Stimulated activated CD4-positive, alpha-beta T cell treated with anti-CD3 and anti-CD28 coated beads, Interleukin-4, amount 100 ng/mL, for 4 hours (primary cell): ENCODE measurements at regions not wholly inside any gene's neighbourhood (a gene's known extent, or its start where the extent isn't known, plus 50 kb on each side); places are given as distances from the start of the nearest gene placed in this dataset.
"Not testable (repeated sequence)": the region's sequence is repeated elsewhere in the genome, so short reads cannot be mapped to it uniquely, and the experiment has no call there.

Source experiments
- DNase-seq, 2 experiments: peaks; one replicate each; pipeline ENCODE4 v3.0.0-alpha.2; 2020

GRCh38 chr22:47420211-47420610, 657.8 kb downstream of the TBC1D22A start:
- DNase-seq: no peak

GRCh38 chr22:47419239-47419638, 656.8 kb downstream of the TBC1D22A start:
- no peak for DNase-seq

DNA sequence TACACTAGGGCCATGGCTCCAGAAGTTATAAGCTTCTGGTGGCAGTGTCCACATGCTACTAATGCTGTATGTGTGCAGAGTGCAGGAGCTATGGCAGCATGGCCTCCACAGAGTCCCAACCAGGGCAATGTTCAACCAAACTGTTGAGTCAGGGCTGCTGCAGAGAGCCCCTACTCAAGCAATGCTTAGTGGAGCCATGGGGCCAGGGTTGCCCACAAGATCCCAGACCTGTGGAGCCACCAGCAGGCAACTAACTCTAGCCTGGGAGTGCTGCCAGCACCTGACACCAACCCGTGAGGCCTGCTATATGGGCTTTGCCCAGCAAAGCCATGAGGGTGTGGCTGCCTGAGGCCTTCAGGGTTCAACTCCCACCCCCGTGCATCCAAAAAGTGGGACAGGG, 655.2 kb downstream of the TBC1D22A start:
- DNase-seq: no peak

GRCh38 chr22:47411006-47411405, 648.6 kb downstream of the TBC1D22A start:
- DNase-seq: no peak

GRCh38 chr22:47409539-47410275, 647.3 kb downstream of the TBC1D22A start:
- DNase-seq: no peak

- DNase-seq: no peak
These were observed 646.0 kb downstream of the TBC1D22A start for GRCh38 chr22:47408409-47408808.

GRCh38 chr22:47407461-47408025, 645.1 kb downstream of the TBC1D22A start:
- DNase-seq: no peak

DNA sequence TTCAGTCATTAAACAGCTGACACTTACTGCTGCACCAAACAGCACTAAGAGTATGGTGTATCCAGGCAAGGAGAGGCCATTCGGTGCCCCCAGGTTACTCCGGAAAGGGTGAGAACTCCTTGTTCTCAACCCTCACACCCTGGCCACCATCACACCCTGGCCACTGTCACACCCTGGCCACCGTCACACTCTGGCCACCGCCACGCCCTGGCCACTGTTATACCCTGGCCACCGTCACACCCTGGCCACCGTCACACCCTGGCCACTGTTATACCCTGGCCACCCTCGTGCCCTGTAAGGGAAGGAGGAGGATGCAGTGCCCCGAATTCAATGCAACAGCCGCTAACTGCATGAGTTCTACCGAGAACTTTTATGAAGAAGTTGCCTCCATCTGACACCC, 644.4 kb downstream of the TBC1D22A start:
- DNase-seq: no peak

DNA sequence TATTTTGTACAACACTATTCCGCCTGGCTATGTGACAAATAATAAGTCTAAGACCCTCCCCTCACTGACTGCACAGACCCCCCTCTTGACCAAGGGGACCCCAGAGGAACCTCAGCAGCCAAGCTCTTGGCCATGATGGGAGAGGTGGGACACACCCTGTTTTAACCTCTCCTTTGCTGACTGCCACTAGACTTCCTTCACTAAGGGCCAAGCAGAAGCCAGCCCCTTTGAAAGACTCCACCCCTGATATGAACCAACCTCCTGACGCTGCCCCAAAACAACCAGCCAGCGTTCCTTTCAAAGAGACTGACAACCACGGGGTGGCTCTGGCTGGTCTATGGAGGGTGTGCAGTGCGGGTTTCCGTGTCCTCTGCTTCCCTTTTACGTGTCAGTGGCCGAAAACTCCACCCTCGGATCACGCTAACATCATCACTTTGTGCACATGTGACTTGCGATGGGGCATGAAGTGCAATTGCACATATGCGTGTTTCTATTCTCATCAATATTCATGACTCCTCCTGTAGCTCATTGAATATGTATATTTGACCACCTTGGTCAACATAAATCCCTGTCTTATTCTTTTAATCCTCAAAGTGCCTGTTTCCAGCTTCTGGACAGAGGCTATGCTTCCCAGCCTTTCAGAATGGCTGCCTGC, 643.9 kb downstream of the TBC1D22A start:
- DNase-seq: no peak

DNA sequence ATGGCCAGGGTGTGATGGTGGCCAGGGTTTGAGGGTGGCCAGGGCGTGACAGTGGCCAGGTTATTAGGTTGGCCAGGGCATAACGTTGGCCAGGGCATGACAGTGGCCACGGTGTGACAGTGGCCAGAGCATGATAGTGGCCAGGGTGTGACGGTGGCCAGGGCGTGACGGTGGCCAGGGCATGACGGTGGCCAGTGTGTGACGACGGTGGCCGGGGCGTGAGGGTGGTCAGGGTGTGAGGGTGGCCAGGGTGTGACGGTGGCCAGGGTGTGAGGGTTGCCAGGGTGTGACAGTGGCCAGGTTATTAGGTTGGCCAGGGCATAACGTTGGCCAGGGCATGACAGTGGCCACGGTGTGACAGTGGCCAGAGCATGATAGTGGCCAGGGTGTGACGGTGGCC, 642.8 kb downstream of the TBC1D22A start:
- not testable (repeated sequence) for DNase-seq

GRCh38 chr22:47402876-47403525, 640.6 kb downstream of the TBC1D22A start:
- no peak for DNase-seq

DNA sequence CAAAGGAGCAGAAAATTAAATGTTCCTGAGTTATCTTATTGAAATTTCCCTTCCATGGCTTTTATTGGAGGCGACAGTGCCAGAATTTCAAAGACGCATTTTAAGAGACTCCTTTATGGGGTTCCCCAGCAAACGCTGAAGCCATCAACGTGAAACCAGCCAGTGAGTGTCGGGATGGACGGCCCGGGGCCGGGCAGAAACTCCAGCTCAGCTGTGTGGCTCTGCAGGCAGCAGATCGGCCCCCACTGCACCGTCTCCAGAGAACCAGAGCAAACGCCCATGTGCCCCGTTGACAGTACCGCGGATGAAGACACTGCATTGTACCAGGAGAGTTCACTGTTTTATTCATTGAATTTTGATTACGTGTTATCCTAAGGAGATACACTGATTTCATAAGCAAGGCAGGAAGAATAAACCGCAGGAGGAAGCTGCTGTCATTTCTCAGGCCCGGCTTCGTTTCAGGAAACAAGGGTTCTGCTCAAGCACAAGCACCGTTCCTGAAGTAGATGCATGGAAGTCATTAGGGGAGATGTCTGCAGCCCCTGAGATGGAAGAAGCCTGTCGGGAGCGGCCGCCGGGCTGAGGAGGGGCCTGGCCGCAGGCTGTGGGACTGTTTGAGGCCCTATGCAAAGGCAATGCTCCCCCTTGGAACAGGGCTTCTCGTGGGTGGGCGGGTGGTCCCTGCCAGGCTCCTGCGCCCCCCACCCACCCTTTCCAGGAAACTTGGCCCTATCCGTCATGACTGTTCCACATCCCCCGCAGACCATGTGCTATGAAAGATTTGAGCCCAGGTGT, 639.7 kb downstream of the TBC1D22A start:
- DNase-seq: no peak

- no peak for DNase-seq
These were observed 639.1 kb downstream of the TBC1D22A start for GRCh38 chr22:47401592-47401898.

DNA sequence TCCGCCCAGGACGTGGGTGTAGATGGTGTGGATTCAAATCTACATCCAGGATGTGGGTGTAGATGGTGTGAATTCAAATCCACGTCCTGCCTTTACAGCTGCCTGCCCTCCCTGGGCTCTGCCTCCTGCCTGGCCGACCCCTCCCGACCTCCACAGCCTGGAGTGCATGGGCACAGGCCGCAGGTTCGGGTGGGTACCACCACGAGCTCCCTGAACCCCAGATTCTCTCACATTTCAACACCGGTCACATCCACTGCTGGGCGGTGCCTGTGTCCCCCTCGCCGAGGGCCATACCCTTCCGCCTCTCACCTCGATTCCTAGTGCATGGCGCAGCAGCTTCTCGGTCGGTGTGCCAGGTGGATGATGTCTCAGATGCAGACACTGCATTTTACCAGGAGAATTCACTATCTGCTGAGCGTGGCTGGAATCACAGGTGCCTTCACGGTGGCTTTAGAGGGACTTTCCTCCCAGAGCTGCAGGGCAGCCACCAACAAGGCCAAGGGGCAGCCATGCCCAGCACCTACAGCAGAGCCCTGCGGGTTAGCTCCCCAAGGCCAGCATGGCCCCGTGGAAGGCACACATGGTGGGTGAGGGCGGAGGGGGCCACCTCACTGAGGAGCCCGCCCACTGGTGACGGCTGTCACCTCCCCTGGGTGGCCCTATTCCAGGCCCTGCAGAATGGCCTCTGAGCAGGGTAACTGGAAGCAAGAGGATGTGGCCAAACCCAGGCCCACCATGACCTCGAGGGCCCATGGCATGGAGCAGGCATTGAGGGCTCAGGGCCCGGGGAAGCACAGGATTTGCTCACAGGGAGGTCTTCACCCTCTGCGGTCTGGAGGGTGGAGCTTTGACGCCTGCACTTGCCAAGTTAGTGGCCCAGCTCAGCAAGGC, 638.5 kb downstream of the TBC1D22A start:
- no peak for DNase-seq

- not testable (repeated sequence) for DNase-seq
These were observed 637.7 kb downstream of the TBC1D22A start for GRCh38 chr22:47400131-47400530.

DNA sequence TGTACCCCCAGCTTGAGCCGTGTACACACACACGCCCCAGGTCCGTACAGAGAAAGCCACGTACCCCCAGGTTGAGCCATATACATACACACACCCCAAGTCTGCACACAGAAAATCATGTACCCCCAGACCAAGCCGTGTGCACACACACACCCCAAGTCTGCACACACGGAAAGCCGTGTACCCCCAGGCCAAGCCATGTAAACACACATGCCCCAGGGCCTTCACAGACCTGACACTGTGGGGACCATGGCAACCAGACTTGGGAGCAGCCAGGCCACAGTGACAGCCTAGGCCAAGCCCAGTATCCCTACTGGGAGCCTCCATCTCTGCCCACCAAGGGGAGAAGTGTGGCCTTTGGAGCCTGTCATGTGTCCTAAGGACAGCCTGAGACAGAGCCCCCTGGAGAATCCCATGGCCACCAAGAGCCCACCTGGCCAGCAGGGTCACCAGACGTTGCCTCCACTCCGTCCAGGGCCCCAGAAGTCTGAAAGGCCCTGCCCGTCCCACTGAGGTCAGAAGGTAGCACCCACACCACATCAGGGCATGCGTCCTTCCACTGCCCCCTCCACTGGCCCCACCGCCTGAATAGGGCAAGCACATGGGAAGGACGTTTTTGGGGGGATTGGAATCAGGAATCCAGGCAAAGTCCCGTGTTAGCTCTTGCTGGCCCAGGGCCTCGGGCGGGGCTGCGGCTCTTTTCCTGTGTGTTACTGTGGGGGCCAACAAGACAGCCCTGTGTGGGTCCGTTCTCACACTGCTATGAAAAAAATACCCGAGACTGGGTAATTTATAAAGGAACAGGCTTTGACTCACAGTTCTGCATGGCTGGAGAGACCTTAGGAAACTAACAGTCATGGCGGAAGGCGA, 636.7 kb downstream of the TBC1D22A start:
- no peak for DNase-seq

- DNase-seq: no peak
These were observed 636.0 kb downstream of the TBC1D22A start for GRCh38 chr22:47398491-47398890.

DNA sequence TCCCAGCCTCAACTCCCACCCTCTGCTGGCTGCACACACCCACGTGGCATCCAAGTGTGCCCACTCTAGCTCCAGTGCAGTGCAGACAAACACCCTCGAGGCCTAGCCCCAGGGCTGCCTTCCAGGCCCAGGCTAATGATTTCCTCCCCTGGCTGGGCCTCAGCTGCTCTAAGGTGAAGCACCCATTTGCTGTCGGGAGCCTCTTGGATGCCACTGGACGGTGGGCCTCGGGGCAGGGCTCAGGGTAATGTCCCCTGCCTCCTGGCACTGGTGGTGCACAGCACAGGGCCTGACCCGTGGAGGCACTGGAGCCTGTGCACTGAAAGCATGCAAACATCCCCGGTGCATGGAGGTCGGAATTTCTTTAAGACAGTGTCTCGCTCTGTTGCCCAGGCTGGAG, 635.2 kb downstream of the TBC1D22A start:
- DNase-seq: no peak

DNA sequence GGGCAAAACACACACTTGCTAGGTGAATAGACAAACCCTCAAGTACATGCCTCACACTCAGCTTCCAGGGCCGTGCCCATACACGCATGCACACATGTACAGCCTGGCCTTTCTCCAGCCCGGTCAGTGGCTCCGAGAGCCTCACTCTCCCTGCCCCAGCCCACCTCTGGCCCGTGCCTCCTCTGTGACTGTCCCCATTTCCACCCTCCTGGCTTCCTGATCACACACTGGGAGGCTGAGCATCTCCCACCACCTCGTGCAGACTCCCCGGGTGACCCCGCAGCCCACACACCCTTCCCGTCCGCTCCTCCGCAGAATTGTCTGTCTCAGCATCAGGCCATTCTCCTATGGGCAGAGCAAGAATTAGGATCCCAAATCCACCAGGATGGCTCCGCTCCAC, 634.1 kb downstream of the TBC1D22A start:
- no peak for DNase-seq

- DNase-seq: no peak
These were observed 633.7 kb downstream of the TBC1D22A start for GRCh38 chr22:47396105-47396504.

- no peak for DNase-seq
These were observed 633.0 kb downstream of the TBC1D22A start for GRCh38 chr22:47395481-47395880.
